Cardiac muscle cell (in vitro differentiated cells and primary cell): ENCODE measurements at regions not wholly inside any gene's neighbourhood (a gene's known extent, or its start where the extent isn't known, plus 50 kb on each side); places are given as distances from the start of the nearest gene placed in this dataset.
"Not testable (repeated sequence)": the region's sequence is repeated elsewhere in the genome, so short reads cannot be mapped to it uniquely, and the experiment has no call there.

ENCODE experiments used
- DNase-seq, 2 donors: peaks; one replicate each; pipeline versions ENCODE4 v3.0.0 to v3.0.0-alpha.2; 2010 to 2017; ENCODE audit warnings: low read depth in 1 of 2, low spot score in 1 of 2
- H3K27ac ChIP-seq: fragments of 200-600 bp; sonication (generic); 2 replicates; pipeline ENCODE4 v1.5.1; 2016
- H3K27me3 ChIP-seq: fragments of 200-600 bp; sonication (generic); 2 replicates; pipeline ENCODE4 v1.6.0; 2016; ENCODE audit warnings: control low read depth
- H3K36me3 ChIP-seq: fragments of 200-600 bp; sonication (generic); 2 replicates; pipeline ENCODE4 v1.5.1; 2016; ENCODE audit warnings: control low read depth
- H3K4me1 ChIP-seq: fragments of 200-600 bp; sonication (generic); 2 replicates; pipeline ENCODE4 v1.8.1; 2017; ENCODE audit warnings: low read depth, mild to moderate bottlenecking, mixed run types
- H3K4me3 ChIP-seq: fragments of 200-600 bp; sonication (generic); 2 replicates; pipeline ENCODE4 v1.5.1; 2016; ENCODE audit warnings: mild to moderate bottlenecking
- H3K9me3 ChIP-seq: fragments of 200-600 bp; sonication (generic); 2 replicates; pipeline ENCODE4 v1.5.1; 2017; ENCODE audit warnings: low read depth, mild to moderate bottlenecking, control low read depth
- CTCF ChIP-seq: IDR thresholded peaks from 2 replicates; pipeline ENCODE4 v1.5.1; 2012; ENCODE audit warnings: low read depth, mild to moderate bottlenecking, low read length

GRCh38 chr2:53033411-53033810 lies 734.2 kb upstream of the CHAC2 start:
- Histone ChIP-seq H3K4me3 (no peak overlapping the region), H3K9me3 (no peaks in the 10 kb centered on the region), H3K27ac (no peak overlapping the region), H3K4me1 (no peaks in the 10 kb centered on the region), H3K36me3 (no peaks in the 10 kb centered on the region), H3K27me3 (no peaks in the 10 kb centered on the region)
- no peak for TF ChIP-seq CTCF
- DNase-seq = no peak

GRCh38 chr2:53028746-53029423 lies 738.7 kb upstream of the CHAC2 start:
- Histone ChIP-seq H3K4me3 (no peak overlapping the region), H3K9me3 (no peaks in the 10 kb centered on the region), H3K4me1 (peaks cover 8% of the 10 kb centered on the region), H3K27me3 (no peaks in the 10 kb centered on the region), H3K27ac (no peak overlapping the region), H3K36me3 (no peaks in the 10 kb centered on the region)
- no peak for DNase-seq
- no peak for TF ChIP-seq CTCF

- peak in 1 of 2 donors; percentile 24 for DNase-seq
- H3K27ac ChIP-seq = no peak overlapping the region
- H3K27me3 ChIP-seq = no peaks in the 10 kb centered on the region
Measured at GRCh38 chr2:53028225-53028624, 739.4 kb upstream of the CHAC2 start.

GRCh38 chr2:53022248-53022647 lies 745.4 kb upstream of the CHAC2 start:
- not testable (repeated sequence) for H3K4me3 ChIP-seq, H3K9me3 ChIP-seq, H3K27ac ChIP-seq, H3K36me3 ChIP-seq, H3K27me3 ChIP-seq, DNase-seq
- peaks cover 11% of the 10 kb centered on the region for H3K4me1 ChIP-seq

More at GRCh38 chr2:53028225-53028624, 739.4 kb upstream of the CHAC2 start:
- no peaks in the 10 kb centered on the region for H3K36me3 ChIP-seq
- no peaks in the 10 kb centered on the region for H3K9me3 ChIP-seq
- H3K4me1 ChIP-seq = peaks cover 8% of the 10 kb centered on the region
- no peak for TF ChIP-seq CTCF
- no peak overlapping the region for H3K4me3 ChIP-seq

GRCh38 chr2:53021828-53022227 lies 745.8 kb upstream of the CHAC2 start:
- Histone ChIP-seq H3K27me3 (no peaks in the 10 kb centered on the region), H3K4me3 (no peak overlapping the region), H3K36me3 (no peaks in the 10 kb centered on the region), H3K9me3 (no peaks in the 10 kb centered on the region), H3K4me1 (peaks cover 7% of the 10 kb centered on the region), H3K27ac (no peak overlapping the region)
- no peak for TF ChIP-seq CTCF
- DNase-seq = no peak

- no peaks in the 10 kb centered on the region for H3K9me3 ChIP-seq
- H3K4me3 ChIP-seq = no peak overlapping the region
- peaks cover 3% of the 10 kb centered on the region for H3K4me1 ChIP-seq
- TF ChIP-seq CTCF = no peak
- no peak overlapping the region for H3K27ac ChIP-seq
- no peaks in the 10 kb centered on the region for H3K27me3 ChIP-seq
- no peaks in the 10 kb centered on the region for H3K36me3 ChIP-seq
- peak in 1 of 2 donors; percentile 12 for DNase-seq
Measured at GRCh38 chr2:53021292-53021691, 746.3 kb upstream of the CHAC2 start.
